Activated CD8-positive, alpha-beta memory T cell treated with anti-CD3 and anti-CD28 coated beads, Interleukin-2, amount 10 ng/mL, durations not matched to agents 7 days and 5 days (primary cell): ENCODE measurements at regions not wholly inside any gene's neighbourhood (a gene's known extent, or its start where the extent isn't known, plus 50 kb on each side); places are given as distances from the start of the nearest gene placed in this dataset.
"Not testable (repeated sequence)": the region's sequence is repeated elsewhere in the genome, so short reads cannot be mapped to it uniquely, and the experiment has no call there.

Source experiments
- ATAC-seq: fragments of 150-1000 bp; cut with Tn5 transposase; one replicate; pipeline ENCODE4 v1.10.0; 2021; ENCODE audit warnings: moderate library complexity
- CTCF ChIA-PET: fragments of 350-600 bp; sonication (Branson Sonifier 250); formaldehyde crosslinking; loops from one replicate; lab custom pipeline; 2021; ENCODE audit warnings: antibody characterized with exemption; lab: Charles Lee
- DNase-seq: peaks from one replicate; pipeline ENCODE4 v3.0.0-alpha.2; 2020
- H3K27ac Mint-ChIP-seq: one replicate; pipeline ENCODE4 v1.8.0; 2021; ENCODE audit warnings: mild to moderate bottlenecking, mixed read lengths
- H3K27me3 Mint-ChIP-seq: one replicate; pipeline ENCODE4 v1.8.0; 2021; ENCODE audit warnings: mixed read lengths
- H3K36me3 Mint-ChIP-seq: one replicate; pipeline ENCODE4 v1.8.0; 2021; ENCODE audit warnings: mild to moderate bottlenecking, mixed read lengths
- H3K4me1 Mint-ChIP-seq: one replicate; pipeline ENCODE4 v1.8.0; 2021; ENCODE audit warnings: mixed read lengths
- H3K4me3 Mint-ChIP-seq: one replicate; pipeline ENCODE4 v1.8.0; 2021; ENCODE audit warnings: mild to moderate bottlenecking, moderate library complexity, mixed read lengths
- H3K9me3 Mint-ChIP-seq: one replicate; pipeline ENCODE4 v1.8.0; 2022; ENCODE audit warnings: low read depth, mixed read lengths

- Mint-ChIP-seq H3K4me3 (no peak overlapping the region), H3K36me3 (peaks cover 7% of the 10 kb centered on the region), H3K27me3 (no peaks in the 10 kb centered on the region), H3K4me1 (peaks cover 19% of the 10 kb centered on the region), H3K27ac (no peak overlapping the region), H3K9me3 (peaks cover 5% of the 10 kb centered on the region)
- CTCF ChIA-PET: no interaction called here
- DNase-seq (no peak), ATAC-seq (no peak)
These were observed 74.6 kb upstream of the PTGFRN start for GRCh38 chr1:116835161-116835560.

DNA sequence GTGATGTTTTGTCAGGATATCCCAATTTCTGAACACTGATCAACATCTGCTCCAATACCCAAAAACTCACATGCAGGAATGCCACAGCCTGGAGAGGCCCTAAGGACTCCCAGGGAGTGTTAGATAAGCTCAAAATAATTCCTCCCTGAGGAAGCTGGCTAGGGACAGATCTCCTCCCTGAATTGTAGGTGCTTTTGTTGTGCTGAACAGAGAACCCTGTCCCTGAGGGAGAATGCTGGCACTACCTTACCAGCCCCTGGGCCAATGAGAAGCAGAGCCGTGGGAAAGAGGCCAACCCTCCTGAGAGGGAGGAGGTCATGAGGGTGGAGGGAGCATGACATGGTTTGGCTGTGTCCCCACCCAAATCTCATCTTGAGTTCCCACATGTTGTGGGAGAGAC is 73.6 kb upstream of the PTGFRN start:
- Mint-ChIP-seq H3K4me3 (no peak overlapping the region), H3K27me3 (no peaks in the 10 kb centered on the region), H3K27ac (no peak overlapping the region), H3K4me1 (peaks cover 12% of the 10 kb centered on the region), H3K36me3 (peaks cover 7% of the 10 kb centered on the region), H3K9me3 (peaks cover 5% of the 10 kb centered on the region)
- CTCF ChIA-PET: interaction anchor here (0.6 kb wide), 1 partner anchor 112 kb away, joined by 3 read pairs; no protein-coding TSS in a partner anchor
- DNase-seq: no peak
- ATAC-seq: no peak

- no peak overlapping the region for H3K4me3 Mint-ChIP-seq
- DNase-seq: no peak
- ATAC-seq: no peak
- H3K36me3 Mint-ChIP-seq: peaks cover 9% of the 10 kb centered on the region
- H3K27ac Mint-ChIP-seq: no peak overlapping the region
- H3K27me3 Mint-ChIP-seq: no peaks in the 10 kb centered on the region
- H3K4me1 Mint-ChIP-seq: peaks cover 3% of the 10 kb centered on the region
- peaks cover 8% of the 10 kb centered on the region for H3K9me3 Mint-ChIP-seq
- CTCF ChIA-PET: interaction anchor here (1.0 to 1.5 kb wide), 4 partner anchors 8 to 118 kb away, joined by 3 to 4 read pairs (median 3); no protein-coding TSS in a partner anchor
These were observed 68.0 kb upstream of the PTGFRN start for GRCh38 chr1:116841569-116842344.

GRCh38 chr1:116842654-116843053 is 67.1 kb upstream of the PTGFRN start:
- H3K27ac Mint-ChIP-seq: peak overlapping the region; percentile 29
- no peaks in the 10 kb centered on the region for H3K27me3 Mint-ChIP-seq
- peaks cover 3% of the 10 kb centered on the region for H3K9me3 Mint-ChIP-seq
- ATAC-seq (no peak), DNase-seq (no peak)
- peaks cover 5% of the 10 kb centered on the region for H3K36me3 Mint-ChIP-seq
- peaks cover 9% of the 10 kb centered on the region for H3K4me1 Mint-ChIP-seq
- CTCF ChIA-PET: interaction anchor here (1.0 to 1.5 kb wide), 5 partner anchors 9 to 119 kb away, joined by 3 to 4 read pairs (median 3); no protein-coding TSS in a partner anchor
- H3K4me3 Mint-ChIP-seq: no peak overlapping the region

DNA sequence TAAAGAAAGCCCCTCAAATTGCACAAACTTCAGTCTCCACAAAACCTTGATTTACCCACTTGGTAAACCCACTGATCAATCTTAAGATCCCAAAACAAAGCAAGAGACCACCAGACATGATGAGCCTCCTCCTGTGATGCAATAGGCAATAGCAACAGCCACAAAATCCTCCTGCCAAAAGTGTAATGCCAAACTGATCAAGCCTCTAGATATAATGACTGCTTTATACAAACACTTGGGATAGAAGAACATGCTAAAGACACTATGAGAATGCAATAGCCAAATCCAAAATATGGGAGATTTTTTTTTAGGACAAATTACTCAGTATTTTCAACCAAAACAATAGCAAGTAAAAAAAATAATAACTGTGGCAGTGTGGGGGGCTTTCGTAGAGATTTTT is 64.9 kb upstream of the PTGFRN start:
- ATAC-seq (no peak), DNase-seq (no peak)
- H3K4me3 Mint-ChIP-seq: no peak overlapping the region
- H3K27me3 Mint-ChIP-seq: no peaks in the 10 kb centered on the region
- peaks cover 3% of the 10 kb centered on the region for H3K9me3 Mint-ChIP-seq
- peaks cover 3% of the 10 kb centered on the region for H3K36me3 Mint-ChIP-seq
- H3K27ac Mint-ChIP-seq: no peak overlapping the region
- CTCF ChIA-PET: no interaction called here
- H3K4me1 Mint-ChIP-seq: peaks cover 19% of the 10 kb centered on the region

GRCh38 chr1:116847190-116847589 is 62.5 kb upstream of the PTGFRN start:
- no peak overlapping the region for H3K27ac Mint-ChIP-seq
- DNase-seq (no peak), ATAC-seq (no peak)
- peaks cover 19% of the 10 kb centered on the region for H3K4me1 Mint-ChIP-seq
- CTCF ChIA-PET: interaction anchor here (1.1 to 1.2 kb wide), 2 partner anchors 20 to 122 kb away, joined by 3 to 6 read pairs; no protein-coding TSS in a partner anchor
- H3K9me3 Mint-ChIP-seq: peaks cover 3% of the 10 kb centered on the region
- no peaks in the 10 kb centered on the region for H3K27me3 Mint-ChIP-seq
- H3K4me3 Mint-ChIP-seq: no peak overlapping the region
- peaks cover 3% of the 10 kb centered on the region for H3K36me3 Mint-ChIP-seq

GRCh38 chr1:116847688-116848531 is 61.8 kb upstream of the PTGFRN start:
- peaks cover 19% of the 10 kb centered on the region for H3K4me1 Mint-ChIP-seq
- ATAC-seq (peak; percentile 97), DNase-seq (peak; percentile 45)
- H3K36me3 Mint-ChIP-seq: peaks cover 3% of the 10 kb centered on the region
- peaks cover 3% of the 10 kb centered on the region for H3K9me3 Mint-ChIP-seq
- no peaks in the 10 kb centered on the region for H3K27me3 Mint-ChIP-seq
- no peak overlapping the region for H3K27ac Mint-ChIP-seq
- no peak overlapping the region for H3K4me3 Mint-ChIP-seq
- CTCF ChIA-PET: no interaction called here

DNA sequence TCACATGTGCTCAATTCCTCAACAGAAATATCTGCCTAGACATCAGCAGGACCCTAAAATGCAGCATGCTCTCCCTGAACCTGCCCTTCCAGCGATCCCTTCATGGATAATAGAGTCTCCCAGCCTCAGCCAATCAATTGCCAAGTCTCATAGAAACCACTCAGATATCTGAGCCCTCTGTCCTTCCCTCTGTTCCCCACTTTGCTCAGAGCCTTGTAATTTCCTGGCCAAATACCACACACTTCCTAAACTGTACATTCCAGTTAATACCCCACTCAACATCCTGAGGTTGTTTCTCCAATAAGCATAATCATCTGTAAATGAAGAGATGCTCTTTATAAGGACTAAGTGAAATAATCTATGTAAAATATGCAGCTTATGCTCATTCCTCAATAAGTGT is 59.3 kb upstream of the PTGFRN start:
- Mint-ChIP-seq H3K4me1 (peaks cover 29% of the 10 kb centered on the region), H3K4me3 (no peak overlapping the region), H3K36me3 (no peaks in the 10 kb centered on the region), H3K27me3 (no peaks in the 10 kb centered on the region), H3K27ac (no peak overlapping the region), H3K9me3 (no peaks in the 10 kb centered on the region)
- ATAC-seq (no peak), DNase-seq (no peak)
- CTCF ChIA-PET: no interaction called here

DNA sequence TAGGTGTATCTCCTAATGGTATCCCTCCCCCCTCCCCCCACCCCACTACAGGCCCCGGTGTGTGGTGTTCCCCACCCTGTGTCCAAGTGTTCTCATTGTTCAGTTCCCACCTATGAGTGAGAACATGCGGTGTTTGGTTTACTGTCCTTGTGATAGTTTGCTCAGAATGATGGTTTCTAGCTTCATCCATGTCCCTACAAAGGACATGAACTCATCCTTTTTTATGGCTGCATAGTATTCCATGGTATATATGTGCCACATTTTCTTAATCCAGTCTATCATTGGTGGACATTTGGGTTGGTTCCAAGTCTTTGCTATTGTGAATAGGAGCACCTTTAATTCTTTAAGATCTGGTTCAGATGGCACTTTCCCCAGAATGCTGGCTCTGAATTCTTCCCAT is 58.5 kb upstream of the PTGFRN start:
- DNase-seq, CTCF ChIA-PET, H3K4me3 Mint-ChIP-seq, H3K9me3 Mint-ChIP-seq, H3K36me3 Mint-ChIP-seq, ATAC-seq, H3K27me3 Mint-ChIP-seq, H3K27ac Mint-ChIP-seq: not testable (repeated sequence)
- peaks cover 29% of the 10 kb centered on the region for H3K4me1 Mint-ChIP-seq

DNA sequence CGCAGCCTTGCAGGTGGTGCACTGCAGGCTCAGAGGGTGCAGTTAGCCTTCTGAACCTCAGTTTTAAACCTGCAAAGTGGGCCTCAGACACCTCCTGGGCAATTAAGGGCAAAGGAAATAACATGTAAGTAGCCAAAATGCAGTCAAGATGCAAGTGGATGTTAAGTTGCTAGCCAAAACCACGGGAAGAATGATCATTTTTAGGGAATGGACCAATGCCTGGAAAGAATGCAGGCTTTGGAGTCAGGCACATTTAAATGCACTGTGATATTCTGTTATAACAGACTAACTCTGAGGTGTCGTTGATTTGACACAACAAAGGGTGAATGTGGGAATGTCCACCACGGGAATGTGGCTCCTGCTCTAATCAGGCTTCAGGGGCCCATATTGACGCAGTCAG is 57.9 kb upstream of the PTGFRN start:
- peaks cover 26% of the 10 kb centered on the region for H3K4me1 Mint-ChIP-seq
- ATAC-seq (no peak), DNase-seq (no peak)
- no peak overlapping the region for H3K4me3 Mint-ChIP-seq
- CTCF ChIA-PET: interaction anchor here (0.8 kb wide), 1 partner anchor 26 kb away, joined by 4 read pairs; no protein-coding TSS in a partner anchor
- no peaks in the 10 kb centered on the region for H3K27me3 Mint-ChIP-seq
- H3K27ac Mint-ChIP-seq: no peak overlapping the region
- H3K36me3 Mint-ChIP-seq: no peaks in the 10 kb centered on the region
- H3K9me3 Mint-ChIP-seq: no peaks in the 10 kb centered on the region

- ATAC-seq: no peak
- CTCF ChIA-PET: interaction anchor here (0.8 kb wide), 1 partner anchor 26 kb away, joined by 4 read pairs; no protein-coding TSS in a partner anchor
- Mint-ChIP-seq H3K27ac (no peak overlapping the region), H3K27me3 (no peaks in the 10 kb centered on the region), H3K9me3 (no peaks in the 10 kb centered on the region), H3K4me1 (peaks cover 23% of the 10 kb centered on the region), H3K36me3 (no peaks in the 10 kb centered on the region), H3K4me3 (no peak overlapping the region)
- DNase-seq: no peak
These were observed 57.3 kb upstream of the PTGFRN start for GRCh38 chr1:116852367-116852766.

GRCh38 chr1:116852910-116853309 is 56.8 kb upstream of the PTGFRN start:
- H3K4me3 Mint-ChIP-seq: no peak overlapping the region
- CTCF ChIA-PET: interaction anchor here (1.3 kb wide), 1 partner anchor 82 kb away, joined by 6 read pairs; no protein-coding TSS in a partner anchor
- H3K27me3 Mint-ChIP-seq: no peaks in the 10 kb centered on the region
- no peak for ATAC-seq
- no peaks in the 10 kb centered on the region for H3K36me3 Mint-ChIP-seq
- peaks cover 18% of the 10 kb centered on the region for H3K4me1 Mint-ChIP-seq
- H3K9me3 Mint-ChIP-seq: no peaks in the 10 kb centered on the region
- no peak for DNase-seq
- H3K27ac Mint-ChIP-seq: no peak overlapping the region

DNA sequence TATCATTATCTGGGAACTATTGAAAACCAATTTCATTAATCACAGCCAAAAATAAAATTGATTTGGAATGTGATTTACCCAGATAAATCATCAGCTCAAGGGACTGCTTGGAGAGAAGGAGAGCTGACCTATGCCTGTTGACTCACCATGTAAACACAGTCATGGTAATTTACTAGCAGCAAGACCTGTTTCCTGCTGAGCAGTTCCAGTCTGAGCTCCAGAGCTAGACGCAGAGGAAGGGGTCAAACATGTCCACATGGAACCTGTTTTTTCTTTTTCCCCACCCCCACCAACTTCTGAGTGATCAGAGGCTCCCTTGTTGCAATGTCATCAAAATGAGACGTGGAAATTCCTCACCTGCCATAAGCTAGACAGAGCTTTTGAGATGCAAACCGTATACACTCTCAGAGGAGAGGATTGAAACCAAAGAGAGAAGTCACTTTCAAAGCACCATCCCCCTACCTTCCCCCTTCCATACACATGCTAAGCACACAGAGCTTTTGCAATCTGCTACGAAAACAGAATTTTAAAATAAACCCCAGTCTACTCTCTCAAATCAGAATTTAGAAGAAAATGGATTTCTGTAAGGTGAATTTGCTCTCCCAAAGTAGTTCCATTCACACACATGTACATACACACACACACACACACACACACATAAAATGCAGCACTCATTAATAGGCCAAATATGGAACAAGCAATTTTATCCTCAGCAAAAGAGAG is 55.9 kb upstream of the PTGFRN start:
- H3K4me1 Mint-ChIP-seq: peaks cover 11% of the 10 kb centered on the region
- H3K27me3 Mint-ChIP-seq: no peaks in the 10 kb centered on the region
- H3K4me3 Mint-ChIP-seq: no peak overlapping the region
- CTCF ChIA-PET: interaction anchor here (1.1 to 1.4 kb wide), 3 partner anchors 37 to 116 kb away, joined by 3 to 6 read pairs (median 4); no protein-coding TSS in a partner anchor
- no peak overlapping the region for H3K27ac Mint-ChIP-seq
- no peaks in the 10 kb centered on the region for H3K36me3 Mint-ChIP-seq
- DNase-seq: no peak
- ATAC-seq: no peak
- H3K9me3 Mint-ChIP-seq: no peaks in the 10 kb centered on the region
